ENCODE measurements at regions not wholly inside any gene's neighbourhood (a gene's known extent, or its start where the extent isn't known, plus 50 kb on each side); places are given as distances from the start of the nearest gene placed in this dataset.

- Histone ChIP-seq H3K27me3 (ENCODE audit: low read length) (no peaks in the 10 kb centered on the region), H3K4me1 (ENCODE audit: insufficient read depth, low read length) (no peaks in the 10 kb centered on the region), H2AFZ (ENCODE audit: low read length) (no peak overlapping the region), H3K9ac (ENCODE audit: low read length) (no peak overlapping the region), H3K79me2 (ENCODE audit: low read length) (no peaks in the 10 kb centered on the region), H3K4me3 (ENCODE audit: low read length) (no peak overlapping the region), H3K9me3 (ENCODE audit: low read length) (no peaks in the 10 kb centered on the region), H4K20me1 (ENCODE audit: low read length) (no peaks in the 10 kb centered on the region), H3F3A (ENCODE audit: low read length, unreplicated experiment) (no peaks in the 10 kb centered on the region), H3K9me2 (replicated peaks; ENCODE audit: low read length) (no peaks in the 10 kb centered on the region), H3K36me3 (ENCODE audit: low read depth, low read length) (no peaks in the 10 kb centered on the region), H3K4me2 (ENCODE audit: low read length) (no peak overlapping the region), H3K27ac (ENCODE audit: low read length) (no peak overlapping the region)
- POLR2A ChIA-PET (ENCODE audit: unreplicated experiment) = no interaction called here
- DNase-seq (no peak), ATAC-seq (no peak)
- no TSS peak for BruUV-seq (replicated peaks)
- TF ChIP-seq EZH2phosphoT487 (IDR thresholded peaks at IDR 0.05; ENCODE audit: borderline replicate concordance, low read length) (no peak), EZH2 (IDR thresholded peaks at IDR 0.05; ENCODE audit: low read length, unreplicated experiment) (no peak)
- TF ChIP-seq, protein P1, sequence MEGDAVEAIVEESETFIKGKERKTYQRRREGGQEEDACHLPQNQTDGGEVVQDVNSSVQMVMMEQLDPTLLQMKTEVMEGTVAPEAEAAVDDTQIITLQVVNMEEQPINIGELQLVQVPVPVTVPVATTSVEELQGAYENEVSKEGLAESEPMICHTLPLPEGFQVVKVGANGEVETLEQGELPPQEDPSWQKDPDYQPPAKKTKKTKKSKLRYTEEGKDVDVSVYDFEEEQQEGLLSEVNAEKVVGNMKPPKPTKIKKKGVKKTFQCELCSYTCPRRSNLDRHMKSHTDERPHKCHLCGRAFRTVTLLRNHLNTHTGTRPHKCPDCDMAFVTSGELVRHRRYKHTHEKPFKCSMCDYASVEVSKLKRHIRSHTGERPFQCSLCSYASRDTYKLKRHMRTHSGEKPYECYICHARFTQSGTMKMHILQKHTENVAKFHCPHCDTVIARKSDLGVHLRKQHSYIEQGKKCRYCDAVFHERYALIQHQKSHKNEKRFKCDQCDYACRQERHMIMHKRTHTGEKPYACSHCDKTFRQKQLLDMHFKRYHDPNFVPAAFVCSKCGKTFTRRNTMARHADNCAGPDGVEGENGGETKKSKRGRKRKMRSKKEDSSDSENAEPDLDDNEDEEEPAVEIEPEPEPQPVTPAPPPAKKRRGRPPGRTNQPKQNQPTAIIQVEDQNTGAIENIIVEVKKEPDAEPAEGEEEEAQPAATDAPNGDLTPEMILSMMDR (conservative IDR thresholded peaks at IDR 0.05; ENCODE audit: low read depth, low read length) = no peak
- CTCF ChIA-PET = no interaction called here
- intact Hi-C loops (cut with micrococcal nuclease) = no loop called here
Observed at GRCh38 chr10:128763588-128763987, 637.4 kb upstream of the MKI67 start.

DNA sequence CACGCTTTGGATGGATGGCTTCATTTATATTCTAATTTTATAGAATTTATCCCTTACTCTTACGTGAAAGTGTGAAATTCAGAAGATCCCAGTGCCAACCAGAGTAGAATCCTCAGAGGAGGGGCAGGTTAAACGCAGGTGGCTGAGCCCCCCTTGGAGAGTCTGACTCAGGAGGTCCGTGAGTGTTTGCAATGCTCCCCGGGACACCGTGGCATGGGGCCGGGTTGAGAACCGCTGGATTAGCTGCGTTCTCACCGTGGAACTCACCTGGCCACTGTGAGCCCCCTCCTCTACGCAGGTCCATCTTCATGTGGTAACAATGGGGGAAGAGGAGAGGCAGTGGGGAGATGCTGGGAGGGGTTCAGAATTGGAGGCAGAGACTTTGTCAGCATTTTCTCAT, 638.0 kb upstream of the MKI67 start:
- intact Hi-C loops (cut with micrococcal nuclease) = no loop called here

GRCh38 chr10:128766915-128767314, 640.7 kb upstream of the MKI67 start:
- no peak overlapping the region for H3K4me3 ChIP-seq (ENCODE audit: low read length)
- no peaks in the 10 kb centered on the region for H3K36me3 ChIP-seq (ENCODE audit: low read depth, low read length)
- no peaks in the 10 kb centered on the region for H3K4me1 ChIP-seq (ENCODE audit: insufficient read depth, low read length)
- ChIA-PET POLR2A (ENCODE audit: unreplicated experiment) (no interaction called here), CTCF (no interaction called here)
- no TSS peak for BruUV-seq (replicated peaks)
- no peaks in the 10 kb centered on the region for H3K9me3 ChIP-seq (ENCODE audit: low read length)
- H3K79me2 ChIP-seq (ENCODE audit: low read length) = no peaks in the 10 kb centered on the region
- H3K27ac ChIP-seq (ENCODE audit: low read length) = no peak overlapping the region
- no peak overlapping the region for H3K9ac ChIP-seq (ENCODE audit: low read length)
- intact Hi-C loops (cut with micrococcal nuclease) = no loop called here
- no peaks in the 10 kb centered on the region for H3K9me2 ChIP-seq (replicated peaks; ENCODE audit: low read length)
- ATAC-seq (no peak), DNase-seq (no peak)
- no peak overlapping the region for H2AFZ ChIP-seq (ENCODE audit: low read length)
- H3K27me3 ChIP-seq (ENCODE audit: low read length) = no peaks in the 10 kb centered on the region
- no peak overlapping the region for H3K4me2 ChIP-seq (ENCODE audit: low read length)
- H3F3A ChIP-seq (ENCODE audit: low read length, unreplicated experiment) = no peaks in the 10 kb centered on the region
- TF ChIP-seq, protein P1 (conservative IDR thresholded peaks at IDR 0.05; ENCODE audit: low read depth, low read length) = no peak
- TF ChIP-seq EZH2phosphoT487 (IDR thresholded peaks at IDR 0.05; ENCODE audit: borderline replicate concordance, low read length) (no peak), EZH2 (IDR thresholded peaks at IDR 0.05; ENCODE audit: low read length, unreplicated experiment) (no peak)
- no peaks in the 10 kb centered on the region for H4K20me1 ChIP-seq (ENCODE audit: low read length)

More for the DNA sequence above, 638.0 kb upstream of the MKI67 start:
- no peak overlapping the region for H3K4me2 ChIP-seq (ENCODE audit: low read length)
- H3K9me2 ChIP-seq (replicated peaks; ENCODE audit: low read length) = no peaks in the 10 kb centered on the region
- no peak for ATAC-seq
- H3K4me3 ChIP-seq (ENCODE audit: low read length) = no peak overlapping the region
- ChIA-PET POLR2A (ENCODE audit: unreplicated experiment) (no interaction called here), CTCF (no interaction called here)
- DNase-seq = no peak
- H3K27me3 ChIP-seq (ENCODE audit: low read length) = no peaks in the 10 kb centered on the region
- no peaks in the 10 kb centered on the region for H4K20me1 ChIP-seq (ENCODE audit: low read length)
- no peaks in the 10 kb centered on the region for H3K36me3 ChIP-seq (ENCODE audit: low read depth, low read length)
- H3K79me2 ChIP-seq (ENCODE audit: low read length) = no peaks in the 10 kb centered on the region
- no peak overlapping the region for H3K27ac ChIP-seq (ENCODE audit: low read length)
- no peaks in the 10 kb centered on the region for H3F3A ChIP-seq (ENCODE audit: low read length, unreplicated experiment)
- no peaks in the 10 kb centered on the region for H3K4me1 ChIP-seq (ENCODE audit: insufficient read depth, low read length)
- TF ChIP-seq EZH2 (IDR thresholded peaks at IDR 0.05; ENCODE audit: low read length, unreplicated experiment) (no peak), EZH2phosphoT487 (IDR thresholded peaks at IDR 0.05; ENCODE audit: borderline replicate concordance, low read length) (no peak)
- TF ChIP-seq, protein P1 (conservative IDR thresholded peaks at IDR 0.05; ENCODE audit: low read depth, low read length) = no peak
- H2AFZ ChIP-seq (ENCODE audit: low read length) = no peak overlapping the region
- H3K9ac ChIP-seq (ENCODE audit: low read length) = no peak overlapping the region
- BruUV-seq (replicated peaks) = no TSS peak
- no peaks in the 10 kb centered on the region for H3K9me3 ChIP-seq (ENCODE audit: low read length)

Data from PC-3 (cell line).